GM18499 (cell line): ENCODE measurements at regions not wholly inside any gene's neighbourhood (a gene's known extent, or its start where the extent isn't known, plus 50 kb on each side); places are given as distances from the start of the nearest gene placed in this dataset.

Experiments
- ATAC-seq: cut with Tn5 transposase; IDR thresholded peaks from one replicate; pipeline ENCODE4 v1.9.1; 2021; ENCODE audit warnings: moderate number of reproducible peaks; ENCODE audit not compliant: insufficient read depth, unreplicated experiment

DNA sequence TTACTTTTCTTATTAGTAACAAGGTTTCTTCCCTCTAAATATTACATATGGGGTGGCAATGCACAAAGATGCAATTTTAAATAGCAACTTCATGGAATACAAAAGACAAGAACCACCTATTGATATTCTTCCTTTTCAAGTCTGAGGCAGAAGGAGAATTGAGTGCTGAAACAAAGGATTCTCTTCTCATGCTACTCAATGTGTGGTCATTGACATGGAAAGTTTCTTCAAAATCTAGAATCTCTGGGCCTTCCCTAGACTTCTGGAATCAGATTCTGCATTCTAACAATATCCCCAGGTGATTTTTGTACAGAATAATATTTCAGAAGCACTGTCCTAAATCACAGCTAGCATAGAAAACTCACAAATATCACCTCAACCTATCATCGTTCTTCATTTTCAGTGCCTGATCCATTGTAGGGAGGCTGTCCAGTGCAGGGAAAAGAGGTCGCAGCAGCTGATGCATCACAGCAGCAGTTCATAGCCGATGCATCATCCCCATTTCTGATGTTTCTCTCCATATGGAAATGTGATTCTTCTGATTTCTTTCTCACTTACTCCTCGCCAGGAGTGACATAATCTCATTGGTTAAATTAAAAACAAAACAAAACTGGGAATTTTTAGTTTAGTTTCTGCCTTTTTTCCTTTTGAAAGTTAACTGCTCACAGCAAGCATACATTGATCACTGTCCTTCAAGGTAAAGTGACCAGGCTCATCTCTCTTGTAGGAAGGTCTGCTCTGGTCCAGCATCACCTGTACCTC, 139.5 kb upstream of the FAM83B start:
- no peak for ATAC-seq

GRCh38 chr6:54710456-54710855, 136.1 kb upstream of the FAM83B start:
- ATAC-seq: no peak

DNA sequence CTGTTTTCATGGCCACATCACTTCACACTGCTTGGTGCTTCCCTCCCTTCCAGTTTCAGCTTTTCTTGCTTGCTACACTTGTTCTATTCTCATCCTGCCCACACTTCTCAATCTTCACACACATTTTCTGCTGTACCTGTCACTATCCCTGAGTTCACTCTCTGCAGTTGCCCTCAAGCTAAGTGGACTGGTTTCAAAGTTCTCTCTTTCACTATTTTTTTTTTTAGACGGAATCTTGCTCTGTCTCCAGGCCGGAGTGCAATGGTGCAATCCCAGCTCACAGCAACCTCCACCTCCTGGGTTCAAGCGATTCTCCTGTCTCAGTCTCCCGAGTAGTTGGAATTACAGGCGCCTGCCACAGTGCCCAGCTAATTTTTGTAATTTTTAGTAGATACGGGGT, 130.6 kb upstream of the FAM83B start:
- no peak for ATAC-seq

DNA sequence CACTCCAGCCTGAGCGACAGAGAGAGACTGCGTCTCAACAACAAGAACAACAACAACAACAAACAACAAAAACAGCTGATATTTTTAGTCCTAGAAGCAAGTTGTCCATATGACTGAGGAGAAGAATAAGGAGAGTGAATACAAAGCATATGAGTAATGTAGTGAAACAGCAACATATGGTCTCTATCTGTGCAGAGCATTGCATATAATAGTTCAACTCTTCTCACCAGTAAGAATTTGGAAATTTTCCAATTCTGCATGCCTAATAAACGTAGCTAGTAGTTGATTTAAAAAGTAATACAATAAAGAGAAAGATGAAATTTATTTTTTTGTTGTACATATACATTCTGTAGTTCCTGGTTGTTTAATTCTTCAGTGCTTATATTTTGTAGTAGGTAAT, 129.7 kb upstream of the FAM83B start:
- no peak for ATAC-seq

DNA sequence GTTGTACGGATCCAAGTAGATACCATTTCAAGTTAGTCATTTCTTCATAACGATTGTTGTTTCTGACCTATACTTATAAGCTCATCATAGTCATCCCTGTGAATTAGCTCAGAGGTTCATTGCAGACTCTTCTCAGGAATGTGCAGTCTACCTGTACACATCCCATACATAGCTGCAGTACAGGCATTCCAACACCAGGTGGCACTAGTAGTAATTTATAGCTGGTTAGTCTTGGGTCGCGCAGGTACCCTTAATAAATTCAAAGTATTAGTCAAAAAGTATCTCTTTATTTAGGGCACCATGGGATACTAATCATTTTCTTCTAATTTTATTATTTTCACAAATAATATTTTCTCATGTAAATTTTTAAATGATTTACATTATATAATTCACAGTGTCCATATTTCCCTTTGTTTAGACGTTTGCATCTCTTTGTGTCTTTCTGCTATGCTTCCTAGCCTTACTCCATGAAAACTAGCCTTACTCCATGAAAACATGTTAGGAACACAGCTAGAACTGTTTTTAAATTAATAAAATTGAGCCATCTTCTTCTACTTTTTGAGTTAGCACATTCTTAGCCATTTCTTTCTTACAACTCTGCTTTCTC, 128.6 kb upstream of the FAM83B start:
- ATAC-seq: peak; percentile 82

DNA sequence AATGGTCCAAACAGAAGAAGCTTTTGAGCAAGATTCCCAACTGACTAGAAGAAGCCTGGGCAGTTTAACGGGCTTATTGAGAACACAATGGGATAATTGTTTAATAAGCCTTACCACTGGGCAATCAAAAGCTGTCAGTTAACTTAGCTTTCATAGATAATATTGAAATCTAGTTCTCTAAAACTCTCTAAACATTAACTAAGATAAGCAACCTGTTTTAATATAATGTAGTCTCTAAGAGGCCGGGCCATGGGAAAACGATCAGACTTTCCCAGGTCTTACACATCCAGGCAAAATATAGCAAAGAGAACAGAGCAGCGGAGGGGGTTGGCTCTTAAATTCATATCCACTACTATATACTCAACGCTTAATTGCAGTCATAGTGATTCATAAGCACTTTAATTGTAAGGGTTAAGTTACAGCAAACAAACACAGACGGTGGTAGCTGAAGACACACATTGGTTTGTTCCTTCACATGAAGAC, 128.0 kb upstream of the FAM83B start:
- ATAC-seq: no peak

DNA sequence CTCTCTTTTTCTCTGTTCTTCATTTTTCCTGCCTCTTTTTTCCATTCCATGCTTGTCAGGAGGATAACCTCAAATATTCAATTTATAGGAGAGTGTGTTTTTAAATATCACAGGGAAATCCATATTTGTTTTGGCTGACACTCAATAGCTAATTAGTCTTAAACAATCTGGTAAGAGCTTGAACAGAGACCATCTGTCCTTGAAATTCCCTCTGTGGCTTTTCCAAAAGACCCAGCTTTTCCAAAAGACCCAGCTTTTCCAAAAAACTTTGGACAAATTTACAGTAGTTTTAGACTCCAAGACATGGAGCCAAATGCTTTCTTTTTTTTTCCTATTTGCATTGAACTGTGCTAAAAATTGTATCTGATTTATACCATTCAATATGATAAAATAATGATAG, 127.4 kb upstream of the FAM83B start:
- no peak for ATAC-seq

DNA sequence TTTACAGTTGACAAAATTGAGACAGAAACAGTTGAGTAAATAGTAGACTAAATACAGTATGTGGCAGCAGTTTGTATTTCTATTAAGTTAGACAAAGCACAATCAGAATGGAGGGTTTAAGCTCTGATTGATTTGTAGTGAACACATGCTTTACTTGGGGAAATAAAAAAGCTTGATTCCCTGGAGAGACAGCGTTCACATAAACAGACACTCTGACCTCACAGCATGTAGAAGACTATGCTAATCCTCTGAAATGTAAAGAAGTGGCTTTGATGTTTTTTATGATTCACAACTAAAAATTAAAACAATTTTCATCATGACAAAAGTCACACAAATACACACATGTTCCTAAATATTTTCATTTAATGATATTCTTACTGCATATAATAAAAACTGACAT, 126.9 kb upstream of the FAM83B start:
- no peak for ATAC-seq

GRCh38 chr6:54722328-54722727, 124.2 kb upstream of the FAM83B start:
- ATAC-seq: no peak

DNA sequence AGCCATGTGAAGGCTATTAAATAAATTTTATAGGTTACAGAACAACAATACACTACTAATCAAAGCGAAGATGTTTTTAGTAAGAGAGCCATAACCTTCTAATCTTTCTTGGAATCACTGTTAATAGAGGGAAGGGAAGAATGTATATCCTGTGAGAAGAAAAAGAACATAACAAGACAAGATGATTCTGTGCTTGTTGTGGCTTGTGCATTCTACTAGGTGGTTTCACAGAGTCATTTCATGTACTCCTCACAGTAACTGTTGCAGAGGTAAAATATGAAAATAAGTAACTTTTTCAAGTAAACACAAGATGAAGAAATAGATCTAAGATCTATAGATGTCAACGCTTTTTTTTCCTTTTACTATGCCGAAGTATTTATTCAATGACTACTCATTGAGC, 116.9 kb upstream of the FAM83B start:
- no peak for ATAC-seq

DNA sequence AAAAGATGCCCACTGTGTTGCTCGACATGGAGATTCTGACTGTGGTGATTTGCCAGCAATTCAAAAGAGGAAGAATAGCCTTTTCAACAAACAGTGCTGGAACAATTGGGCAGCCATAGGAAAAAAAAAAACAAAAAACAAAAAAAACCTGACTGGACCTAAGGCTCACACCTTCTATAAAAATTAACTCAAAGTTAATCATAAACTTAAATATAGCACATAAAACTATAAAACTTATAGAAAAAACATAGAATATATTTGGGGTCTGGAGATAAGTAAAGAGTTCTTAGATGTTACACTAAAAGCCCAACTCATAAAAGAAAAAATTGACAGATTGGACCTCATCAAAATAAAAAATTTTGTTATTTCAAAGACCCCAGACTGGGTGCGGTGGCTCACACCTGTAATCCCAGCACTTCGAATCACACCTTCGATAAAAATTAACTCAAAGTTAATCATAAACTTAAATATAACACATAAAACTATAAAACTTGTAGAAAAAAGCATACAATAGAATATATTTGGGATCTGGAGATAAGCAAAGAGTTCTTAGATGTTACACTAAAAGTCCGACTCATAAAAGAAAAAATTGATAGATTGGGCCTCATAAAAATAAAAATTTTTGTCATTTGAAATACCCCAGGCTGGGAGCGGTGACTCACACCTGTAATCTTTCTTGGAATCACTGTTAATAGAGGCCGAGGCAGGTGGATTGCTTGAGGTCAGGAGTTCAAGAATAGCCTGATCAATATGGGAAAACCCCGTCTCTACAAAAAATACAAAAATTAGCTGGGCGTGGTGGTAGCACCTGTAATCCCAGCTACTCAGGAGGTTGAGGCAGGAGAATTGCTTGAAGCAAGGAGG, 115.6 kb upstream of the FAM83B start:
- no peak for ATAC-seq

GRCh38 chr6:54737247-54737646, 109.3 kb upstream of the FAM83B start:
- no peak for ATAC-seq

DNA sequence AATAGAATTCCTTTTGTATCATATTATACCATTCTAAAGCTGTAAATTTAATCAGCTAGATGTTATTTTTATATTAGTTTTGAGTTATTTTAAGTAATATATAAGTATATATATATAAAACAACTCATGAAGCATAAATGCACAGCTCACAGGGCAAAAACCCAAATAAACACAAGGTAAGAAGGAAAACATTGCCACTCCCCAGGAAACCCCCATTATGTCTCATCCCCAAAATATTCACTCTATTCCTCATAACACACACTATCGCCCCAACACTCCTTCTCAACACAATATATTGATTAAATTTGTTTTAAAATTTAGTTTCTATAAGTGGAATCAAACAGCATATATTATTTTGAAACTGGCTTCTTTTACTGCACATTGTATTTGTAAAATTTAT, 98.6 kb upstream of the FAM83B start:
- ATAC-seq: no peak

- no peak for ATAC-seq
These were observed 92.2 kb upstream of the FAM83B start for GRCh38 chr6:54754406-54754805.

DNA sequence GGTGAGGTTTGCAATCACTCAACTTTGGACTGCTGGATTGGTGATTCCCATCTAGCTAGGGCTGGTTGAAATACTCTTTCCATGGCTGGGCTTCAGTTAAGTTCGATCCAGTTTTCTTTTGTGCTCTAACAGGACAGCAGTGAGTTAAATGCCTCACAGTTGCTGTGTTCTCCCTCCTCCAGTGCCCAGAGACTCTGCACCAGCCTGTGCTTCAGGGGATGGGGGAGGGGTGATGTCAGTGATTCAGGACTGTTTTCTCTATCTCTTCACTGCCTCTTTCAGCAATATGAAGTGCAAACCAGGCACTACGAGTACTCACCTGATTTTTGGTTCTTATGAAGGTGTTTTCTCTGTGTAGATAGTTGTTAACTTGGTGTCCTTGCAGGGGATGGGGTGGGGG, 88.2 kb upstream of the FAM83B start:
- ATAC-seq: no peak

DNA sequence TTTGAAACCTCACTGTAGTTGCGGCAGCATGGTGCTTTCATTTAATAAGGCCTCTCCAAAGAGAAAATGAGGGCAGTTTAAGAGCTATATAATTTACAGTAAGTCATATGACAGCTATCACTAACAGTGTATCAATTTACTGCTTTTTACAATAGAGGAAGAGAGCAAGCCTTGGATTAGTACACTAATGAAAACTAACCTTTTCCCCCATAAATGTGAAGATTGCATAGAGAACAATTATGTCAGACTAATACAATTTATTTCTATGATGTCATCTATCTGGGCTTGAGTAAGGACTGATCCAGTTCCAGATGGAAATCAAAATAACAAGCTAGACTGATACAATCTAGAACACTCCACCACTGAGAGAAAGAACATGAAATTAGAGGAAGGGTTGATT, 78.1 kb upstream of the FAM83B start:
- no peak for ATAC-seq

DNA sequence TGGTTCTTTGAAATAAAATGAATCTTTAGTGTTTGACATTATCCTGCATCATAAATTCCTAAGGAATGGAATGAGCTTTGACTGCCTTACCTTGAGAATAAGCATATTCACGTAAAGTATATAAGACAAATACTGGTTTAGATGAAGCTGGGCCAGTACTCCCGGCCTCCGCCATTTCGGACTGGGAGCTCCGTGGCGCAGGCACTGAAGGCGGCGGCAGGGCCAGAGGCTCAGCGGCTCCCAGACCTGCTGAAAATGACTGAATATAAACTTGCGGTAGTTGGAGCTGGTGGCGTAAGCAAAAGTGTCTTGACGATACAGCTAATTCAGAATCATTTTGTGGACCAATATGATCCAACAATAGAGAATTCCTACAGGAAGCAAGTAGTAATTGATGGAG, 76.2 kb upstream of the FAM83B start:
- ATAC-seq: no peak

DNA sequence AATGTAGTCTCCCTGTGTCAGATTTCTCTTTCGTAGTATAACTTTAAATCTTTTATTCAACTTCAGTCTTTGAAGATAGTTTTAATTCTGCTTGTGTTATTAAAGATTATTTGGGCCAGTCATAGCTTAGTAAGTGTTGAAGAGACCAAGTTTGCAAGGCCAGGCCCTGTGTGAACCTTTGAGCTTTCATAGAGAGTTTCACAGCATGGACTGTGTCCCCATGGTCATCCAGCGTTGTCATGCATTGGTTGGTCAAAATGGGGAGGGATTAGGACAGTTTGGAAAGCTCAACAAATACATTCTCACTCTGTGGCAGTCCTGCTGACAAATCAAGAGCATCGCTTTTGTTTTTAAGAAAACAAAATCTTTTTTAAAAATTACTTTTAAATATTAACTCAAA, 74.6 kb upstream of the FAM83B start:
- no peak for ATAC-seq

- ATAC-seq: no peak
These were observed 74.0 kb upstream of the FAM83B start for GRCh38 chr6:54772610-54773009.

GRCh38 chr6:54775576-54775975, 71.0 kb upstream of the FAM83B start:
- ATAC-seq: no peak

GRCh38 chr6:54776891-54777290, 69.7 kb upstream of the FAM83B start:
- ATAC-seq: no peak
